Activated naive CD4-positive, alpha-beta T cell treated with anti-CD3 and anti-CD28 coated beads for 36 hours (primary cell): ENCODE measurements at regions not wholly inside any gene's neighbourhood (a gene's known extent, or its start where the extent isn't known, plus 50 kb on each side); places are given as distances from the start of the nearest gene placed in this dataset.

Experiments
- CTCF ChIA-PET: fragments of 350-600 bp; sonication (Branson Sonifier 250); formaldehyde crosslinking; loops from one replicate; lab custom pipeline; 2021; ENCODE audit warnings: antibody characterized with exemption; lab: Charles Lee
- DNase-seq: peaks from one replicate; pipeline ENCODE4 v3.0.0-alpha.2; 2020
- H3K27ac Mint-ChIP-seq: one replicate; pipeline ENCODE4 v1.8.0; 2021; ENCODE audit warnings: mild to moderate bottlenecking, mixed read lengths
- H3K27me3 Mint-ChIP-seq: one replicate; pipeline ENCODE4 v1.8.0; 2021; ENCODE audit warnings: low read depth, mixed read lengths
- H3K36me3 Mint-ChIP-seq: one replicate; pipeline ENCODE4 v1.8.0; 2021; ENCODE audit warnings: low read depth, mixed read lengths
- H3K4me1 Mint-ChIP-seq: one replicate; pipeline ENCODE4 v1.8.0; 2021; ENCODE audit warnings: low read depth, mixed read lengths
- H3K4me3 Mint-ChIP-seq: one replicate; pipeline ENCODE4 v1.8.0; 2021; ENCODE audit warnings: mild to moderate bottlenecking, moderate library complexity, mixed read lengths
- H3K9me3 Mint-ChIP-seq: one replicate; pipeline ENCODE4 v1.8.0; 2021; ENCODE audit warnings: mixed read lengths
- intact Hi-C: fragments of 100-400 bp; cut with micrococcal nuclease; formaldehyde crosslinking; loops from one replicate; pipeline ENCODE4 v1.15.1; 2023

DNA sequence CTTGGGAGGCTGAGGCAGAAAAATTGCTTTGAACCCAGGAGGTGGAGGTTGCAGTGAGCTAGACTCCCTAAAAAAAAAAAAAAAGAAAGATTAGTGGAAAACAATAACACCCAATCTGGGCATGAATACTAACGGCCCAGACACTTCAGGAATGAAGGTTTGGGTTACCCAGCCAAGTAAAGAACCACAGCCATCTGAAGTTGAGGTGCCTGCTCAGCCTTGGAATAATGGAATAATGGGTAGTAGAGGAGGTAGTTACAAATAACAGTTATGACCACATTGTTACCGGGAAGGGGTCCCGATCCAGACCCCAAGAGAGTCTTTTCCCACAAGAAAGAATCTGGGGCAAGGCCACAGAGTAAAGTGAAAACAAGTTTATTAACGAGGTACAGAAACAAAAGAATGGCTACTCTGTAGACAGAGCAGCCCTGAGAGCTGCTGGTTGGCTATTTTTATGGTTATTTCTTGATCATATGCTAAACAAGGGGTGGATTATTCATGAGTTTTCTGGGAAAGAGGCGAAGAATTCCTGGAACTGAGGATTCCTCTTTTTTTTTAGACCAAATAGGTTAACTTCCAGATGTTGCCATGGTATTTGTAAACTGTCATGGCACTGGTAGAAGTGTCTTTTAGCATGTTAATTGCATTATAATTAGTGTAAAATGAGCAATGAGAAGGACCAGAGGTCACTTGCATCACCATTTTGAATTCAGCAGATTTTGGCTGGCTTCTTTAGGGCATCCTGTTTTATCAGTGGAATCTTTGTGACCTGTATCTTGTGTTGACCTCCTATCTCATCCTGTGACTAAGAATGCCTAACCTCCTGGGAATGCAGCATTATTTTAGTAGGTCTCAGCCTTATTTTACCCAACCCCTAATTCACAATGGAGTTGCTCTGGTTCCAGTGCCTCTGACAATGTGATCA is 96.2 kb upstream of the HAAO start:
- DNase-seq, result no peak
- Mint-ChIP-seq H3K4me3 (no peak overlapping the region), H3K27me3 (peaks cover 3% of the 10 kb centered on the region), H3K36me3 (no peaks in the 10 kb centered on the region), H3K4me1 (no peaks in the 10 kb centered on the region), H3K9me3 (peaks cover 3% of the 10 kb centered on the region), H3K27ac (no peak overlapping the region)
- CTCF ChIA-PET, result interaction anchor here (0.6 kb wide), 1 partner anchor 452 kb away, joined by 3 read pairs; no protein-coding TSS in a partner anchor
- intact Hi-C loops, result no loop called here

DNA sequence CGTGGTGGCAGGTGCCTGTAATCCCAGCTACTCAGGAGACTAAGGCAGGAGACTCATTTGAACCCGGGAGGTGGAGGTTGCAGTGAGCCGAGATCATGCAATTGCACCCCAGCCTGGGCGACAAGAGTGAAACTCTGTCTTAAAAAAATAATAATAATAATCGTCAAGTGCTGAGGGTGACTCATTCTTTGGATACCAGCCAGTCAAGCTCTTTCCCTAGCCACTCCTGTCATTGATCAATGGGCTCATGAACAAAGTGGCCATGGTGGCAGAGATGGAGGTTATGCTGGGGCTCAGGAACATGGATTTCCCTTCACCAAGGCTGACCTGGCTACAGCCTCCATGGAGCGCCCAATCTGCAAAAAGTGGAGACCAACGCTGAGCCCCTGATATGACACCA is 94.5 kb upstream of the HAAO start:
- no peak overlapping the region for H3K27ac Mint-ChIP-seq
- H3K9me3 Mint-ChIP-seq, result peaks cover 3% of the 10 kb centered on the region
- intact Hi-C loops, result no loop called here
- no peak for DNase-seq
- no peak overlapping the region for H3K4me3 Mint-ChIP-seq
- CTCF ChIA-PET, result no interaction called here
- H3K36me3 Mint-ChIP-seq, result no peaks in the 10 kb centered on the region
- peaks cover 3% of the 10 kb centered on the region for H3K27me3 Mint-ChIP-seq
- H3K4me1 Mint-ChIP-seq, result peaks cover 4% of the 10 kb centered on the region

DNA sequence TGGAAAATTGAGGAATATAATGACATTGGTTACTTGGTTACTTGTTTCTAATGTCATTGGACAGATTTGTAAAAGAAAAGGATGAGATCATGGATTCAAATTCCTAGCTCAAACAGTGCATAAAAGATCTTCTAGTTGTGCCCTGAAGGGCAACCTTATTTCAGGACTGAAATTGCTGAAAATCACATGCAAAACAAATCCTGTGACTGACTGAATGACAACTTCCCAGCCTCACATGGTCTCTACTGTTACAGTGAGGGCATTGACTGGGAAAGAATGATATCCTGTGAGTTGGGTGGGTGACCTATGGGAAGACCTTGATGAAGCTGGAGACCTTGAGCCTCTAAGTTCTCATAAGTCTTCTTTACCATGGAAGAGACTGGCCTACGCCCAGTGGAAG is 90.4 kb upstream of the HAAO start:
- H3K36me3 Mint-ChIP-seq, result no peaks in the 10 kb centered on the region
- DNase-seq, result no peak
- no peak overlapping the region for H3K4me3 Mint-ChIP-seq
- no peak overlapping the region for H3K27ac Mint-ChIP-seq
- no peaks in the 10 kb centered on the region for H3K27me3 Mint-ChIP-seq
- peaks cover 29% of the 10 kb centered on the region for H3K4me1 Mint-ChIP-seq
- H3K9me3 Mint-ChIP-seq, result no peaks in the 10 kb centered on the region
- intact Hi-C loops, result no loop called here
- CTCF ChIA-PET, result no interaction called here

DNA sequence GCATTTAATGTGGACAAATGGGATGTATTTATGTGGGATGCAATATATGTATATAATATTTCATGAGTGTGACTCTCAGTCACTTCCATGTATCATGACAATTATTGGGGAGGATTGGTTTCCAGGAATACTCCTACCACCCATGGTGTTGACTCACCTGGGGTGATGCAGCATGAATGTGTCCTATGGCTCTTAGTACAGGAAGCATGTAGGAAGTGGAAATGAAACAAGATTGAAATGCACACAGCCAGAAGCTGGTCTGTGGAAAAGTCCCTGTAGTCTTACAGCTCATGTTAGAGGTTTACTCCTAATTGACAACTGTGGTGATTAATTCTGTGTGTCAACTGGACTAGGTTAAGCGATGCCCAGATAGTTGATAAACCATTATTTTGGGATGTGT is 89.3 kb upstream of the HAAO start:
- no peak overlapping the region for H3K4me3 Mint-ChIP-seq
- H3K27ac Mint-ChIP-seq, result no peak overlapping the region
- H3K27me3 Mint-ChIP-seq, result no peaks in the 10 kb centered on the region
- H3K9me3 Mint-ChIP-seq, result no peaks in the 10 kb centered on the region
- CTCF ChIA-PET, result interaction anchor here (0.7 kb wide), 1 partner anchor 23 kb away, joined by 4 read pairs; no protein-coding TSS in a partner anchor
- intact Hi-C loops, result no loop called here
- H3K36me3 Mint-ChIP-seq, result no peaks in the 10 kb centered on the region
- H3K4me1 Mint-ChIP-seq, result peaks cover 29% of the 10 kb centered on the region
- peak; percentile 34 for DNase-seq

DNA sequence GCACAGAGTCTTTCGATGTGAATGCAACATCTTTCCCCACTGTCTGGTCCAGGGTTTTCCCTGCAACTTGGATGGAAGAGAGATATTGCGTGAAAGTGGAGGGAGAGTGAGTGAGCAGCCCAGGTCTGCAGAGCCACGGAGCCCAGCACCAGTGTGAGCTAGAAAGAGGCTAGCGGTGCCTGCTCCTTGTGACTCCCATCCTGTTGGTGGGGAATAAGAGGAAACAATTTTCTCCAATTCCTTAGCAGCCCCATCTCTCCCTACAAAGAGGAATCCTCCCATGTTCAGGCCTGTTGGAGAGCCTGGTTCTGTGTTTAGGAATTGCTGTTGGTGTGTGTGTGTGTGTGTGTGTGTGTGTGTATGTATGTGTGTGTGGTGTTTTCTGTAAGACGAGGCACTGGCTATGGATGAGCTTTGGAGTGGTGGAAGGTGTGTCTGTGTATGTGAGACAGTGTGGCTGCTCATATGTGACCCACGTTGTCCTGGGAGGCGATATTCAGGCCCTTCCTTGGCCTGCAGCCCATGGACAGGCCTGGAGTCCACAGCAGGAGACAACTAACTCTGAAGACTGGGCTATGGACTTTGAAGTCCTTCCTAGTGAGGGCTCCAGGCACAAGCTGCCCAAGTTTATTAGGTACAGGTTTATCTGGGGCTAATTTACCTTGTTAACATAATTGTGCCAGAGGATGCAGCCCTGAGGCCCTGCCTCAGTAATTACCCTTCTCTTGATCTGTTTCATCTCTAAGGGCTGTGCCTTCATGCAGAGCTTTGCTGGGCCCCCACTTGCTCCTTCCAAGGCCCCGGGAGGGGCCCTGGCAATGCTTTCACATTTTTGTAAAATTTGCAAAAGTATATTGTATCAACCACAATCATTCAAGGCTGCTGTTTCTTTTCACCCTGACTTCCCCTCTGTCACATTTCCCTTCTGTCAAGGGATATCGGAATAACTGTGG is 88.6 kb upstream of the HAAO start:
- no peak overlapping the region for H3K4me3 Mint-ChIP-seq
- intact Hi-C loops, result no loop called here
- no peak overlapping the region for H3K27ac Mint-ChIP-seq
- H3K36me3 Mint-ChIP-seq, result no peaks in the 10 kb centered on the region
- H3K4me1 Mint-ChIP-seq, result peaks cover 29% of the 10 kb centered on the region
- H3K27me3 Mint-ChIP-seq, result no peaks in the 10 kb centered on the region
- no peaks in the 10 kb centered on the region for H3K9me3 Mint-ChIP-seq
- DNase-seq, result no peak
- CTCF ChIA-PET, result interaction anchor here (0.7 to 1.5 kb wide), 6 partner anchors 15 to 347 kb away, joined by 3 to 5 read pairs (median 4); no protein-coding TSS in a partner anchor

DNA sequence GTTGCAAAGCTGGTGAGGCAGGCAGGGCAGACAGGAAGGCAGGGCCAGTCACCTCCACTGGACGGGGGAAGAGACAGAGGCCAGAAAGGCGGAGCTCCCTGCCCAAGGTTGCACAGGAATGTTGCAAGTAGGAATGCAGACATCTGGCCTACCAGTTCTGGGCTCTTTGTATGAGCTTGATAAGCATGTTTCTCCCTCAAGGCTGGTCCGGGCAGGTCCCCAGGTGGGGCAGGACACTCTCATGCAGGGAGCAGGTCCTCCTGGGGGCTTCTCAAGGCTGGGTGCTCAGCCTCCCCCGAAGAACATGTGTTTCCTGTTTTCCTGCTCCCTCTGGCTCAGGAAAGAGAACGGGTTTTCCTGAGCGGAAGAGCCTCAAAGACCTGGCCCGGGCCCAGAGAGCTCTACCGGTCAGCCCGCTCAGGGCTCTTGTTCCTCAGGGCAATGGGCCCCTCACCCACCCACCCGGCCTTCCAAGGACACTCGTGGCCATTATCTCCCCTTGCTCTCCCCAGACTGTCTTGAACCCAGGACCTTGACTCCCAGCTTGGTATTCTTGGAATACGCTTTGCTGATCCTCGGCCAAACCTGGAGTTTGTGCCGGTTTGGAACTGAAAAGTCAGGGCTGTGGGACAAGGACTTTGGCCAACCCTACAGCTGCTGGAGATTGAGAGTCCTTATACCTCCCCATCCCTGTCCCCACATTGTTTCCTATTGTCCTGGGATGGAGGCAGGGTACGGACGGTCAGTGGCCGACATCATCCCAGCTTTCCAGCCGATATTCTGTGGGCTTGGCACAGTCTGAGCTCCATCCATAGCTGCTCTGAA is 87.7 kb upstream of the HAAO start:
- H3K27me3 Mint-ChIP-seq, result no peaks in the 10 kb centered on the region
- H3K4me1 Mint-ChIP-seq, result peaks cover 29% of the 10 kb centered on the region
- CTCF ChIA-PET, result interaction anchor here (0.7 to 1.5 kb wide), 5 partner anchors 15 to 348 kb away, joined by 3 to 5 read pairs (median 4); no protein-coding TSS in a partner anchor
- no peaks in the 10 kb centered on the region for H3K36me3 Mint-ChIP-seq
- DNase-seq, result no peak
- H3K4me3 Mint-ChIP-seq, result no peak overlapping the region
- intact Hi-C loops, result no loop called here
- no peaks in the 10 kb centered on the region for H3K9me3 Mint-ChIP-seq
- H3K27ac Mint-ChIP-seq, result no peak overlapping the region

DNA sequence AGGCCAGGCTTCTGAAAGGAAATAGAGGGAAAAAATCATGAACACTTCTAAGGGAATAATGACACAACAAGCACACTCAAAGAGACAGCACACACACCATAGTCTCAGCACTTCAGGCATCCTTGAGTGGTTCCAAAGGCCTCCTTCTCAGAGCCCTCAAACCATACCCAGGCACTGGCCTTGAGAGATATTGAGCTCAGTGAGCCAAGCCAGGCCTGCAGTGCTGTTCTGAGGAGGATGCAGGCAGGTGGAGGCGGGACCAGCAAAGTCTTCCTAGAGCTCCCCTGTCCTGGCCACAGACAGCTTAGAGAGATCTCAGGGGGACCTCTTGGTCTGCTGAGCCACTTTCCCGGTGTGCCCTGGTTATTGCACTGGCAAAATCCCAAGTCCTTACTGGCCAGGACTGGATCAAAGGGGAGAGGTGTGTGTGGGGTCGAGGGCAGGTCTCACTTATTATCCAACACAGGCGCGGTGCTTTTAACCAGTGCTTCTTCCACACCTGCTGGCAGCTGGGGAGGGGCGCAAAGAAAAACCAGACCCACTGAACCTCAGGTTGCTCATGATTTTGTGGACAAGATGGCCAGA is 86.8 kb upstream of the HAAO start:
- intact Hi-C loops, result no loop called here

DNA sequence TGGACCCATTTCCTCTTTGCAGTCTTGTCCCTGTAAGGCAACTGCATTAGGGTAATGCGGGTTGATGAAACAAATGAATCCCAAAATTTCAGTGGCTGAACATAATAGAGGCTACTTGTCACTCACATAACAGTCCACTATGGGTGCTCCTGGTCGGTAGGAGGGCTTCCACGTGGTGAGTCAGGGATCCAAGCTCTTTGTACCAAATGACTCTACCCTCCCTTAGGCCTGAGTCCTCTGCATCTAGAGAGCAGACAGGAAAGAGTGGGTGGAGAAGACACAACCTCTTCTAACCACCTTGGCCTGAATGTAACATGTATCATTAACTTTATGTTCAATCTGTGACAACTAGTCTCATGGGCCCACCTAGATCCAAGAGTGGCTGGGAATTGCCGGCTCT is 86.2 kb upstream of the HAAO start:
- Mint-ChIP-seq H3K4me1 (peaks cover 29% of the 10 kb centered on the region), H3K36me3 (no peaks in the 10 kb centered on the region), H3K27me3 (no peaks in the 10 kb centered on the region), H3K9me3 (no peaks in the 10 kb centered on the region), H3K4me3 (no peak overlapping the region), H3K27ac (no peak overlapping the region)
- intact Hi-C loops, result loop anchor here (1.0 kb wide), 1 partner anchor 18 kb away; no protein-coding TSS in a partner anchor
- CTCF ChIA-PET, result no interaction called here
- peak; percentile 45 for DNase-seq

More for the DNA sequence above, 86.8 kb upstream of the HAAO start:
- Mint-ChIP-seq H3K27ac (no peak overlapping the region), H3K4me3 (no peak overlapping the region), H3K27me3 (no peaks in the 10 kb centered on the region), H3K36me3 (no peaks in the 10 kb centered on the region), H3K9me3 (no peaks in the 10 kb centered on the region), H3K4me1 (peaks cover 29% of the 10 kb centered on the region)
- CTCF ChIA-PET, result interaction anchor here (1.5 kb wide), 1 partner anchor 21 kb away, joined by 4 read pairs; no protein-coding TSS in a partner anchor
- DNase-seq, result no peak

DNA sequence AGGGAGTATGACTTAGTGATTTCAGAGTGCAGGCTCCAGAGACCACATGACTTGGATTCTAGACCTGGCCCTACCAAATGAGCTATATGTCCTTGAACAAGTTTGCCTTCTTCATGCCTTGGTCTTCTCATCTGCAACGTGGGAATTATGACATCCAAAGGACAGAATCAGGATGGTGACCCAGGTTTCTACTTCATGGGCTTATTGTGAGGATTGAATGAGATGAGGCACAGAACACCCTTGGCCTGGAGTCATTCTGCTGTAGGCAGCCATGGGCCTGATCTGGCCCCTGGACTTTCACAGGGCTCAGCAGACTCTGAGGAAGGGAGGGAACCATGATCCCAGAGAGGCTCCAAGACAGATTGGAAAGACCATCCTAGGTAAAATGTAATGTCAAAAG is 85.6 kb upstream of the HAAO start:
- no peaks in the 10 kb centered on the region for H3K9me3 Mint-ChIP-seq
- no peaks in the 10 kb centered on the region for H3K27me3 Mint-ChIP-seq
- no peak overlapping the region for H3K27ac Mint-ChIP-seq
- no peak for DNase-seq
- H3K36me3 Mint-ChIP-seq, result no peaks in the 10 kb centered on the region
- H3K4me1 Mint-ChIP-seq, result peaks cover 29% of the 10 kb centered on the region
- no peak overlapping the region for H3K4me3 Mint-ChIP-seq
- intact Hi-C loops, result loop anchor here (1.0 kb wide), 1 partner anchor 18 kb away; no protein-coding TSS in a partner anchor
- CTCF ChIA-PET, result interaction anchor here (0.6 kb wide), 1 partner anchor 25 kb away, joined by 5 read pairs; no protein-coding TSS in a partner anchor

DNA sequence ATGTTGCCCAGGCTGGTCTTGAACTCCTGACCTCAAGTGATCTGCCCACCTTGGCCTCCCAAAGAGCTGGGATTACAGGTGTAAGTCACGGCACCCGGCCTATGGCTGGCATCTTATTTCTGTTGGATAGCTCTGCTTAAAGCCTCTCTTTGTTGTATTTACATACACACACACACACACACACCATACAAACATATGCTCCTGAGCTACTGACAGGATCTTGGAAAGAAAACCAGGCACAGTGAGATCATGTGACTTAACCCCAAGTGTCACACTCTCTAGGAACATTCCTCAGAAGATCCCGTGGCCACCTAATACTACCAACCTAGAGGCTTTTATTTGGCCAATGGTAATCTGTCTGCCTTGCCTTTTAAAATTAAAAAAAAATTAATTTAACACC is 85.1 kb upstream of the HAAO start:
- no peaks in the 10 kb centered on the region for H3K27me3 Mint-ChIP-seq
- peaks cover 29% of the 10 kb centered on the region for H3K4me1 Mint-ChIP-seq
- H3K4me3 Mint-ChIP-seq, result no peak overlapping the region
- H3K27ac Mint-ChIP-seq, result no peak overlapping the region
- H3K9me3 Mint-ChIP-seq, result no peaks in the 10 kb centered on the region
- intact Hi-C loops, result no loop called here
- H3K36me3 Mint-ChIP-seq, result no peaks in the 10 kb centered on the region
- CTCF ChIA-PET, result interaction anchor here (0.6 to 1.0 kb wide), 3 partner anchors 15 to 25 kb away, joined by 3 to 5 read pairs (median 3); no protein-coding TSS in a partner anchor
- no peak for DNase-seq

DNA sequence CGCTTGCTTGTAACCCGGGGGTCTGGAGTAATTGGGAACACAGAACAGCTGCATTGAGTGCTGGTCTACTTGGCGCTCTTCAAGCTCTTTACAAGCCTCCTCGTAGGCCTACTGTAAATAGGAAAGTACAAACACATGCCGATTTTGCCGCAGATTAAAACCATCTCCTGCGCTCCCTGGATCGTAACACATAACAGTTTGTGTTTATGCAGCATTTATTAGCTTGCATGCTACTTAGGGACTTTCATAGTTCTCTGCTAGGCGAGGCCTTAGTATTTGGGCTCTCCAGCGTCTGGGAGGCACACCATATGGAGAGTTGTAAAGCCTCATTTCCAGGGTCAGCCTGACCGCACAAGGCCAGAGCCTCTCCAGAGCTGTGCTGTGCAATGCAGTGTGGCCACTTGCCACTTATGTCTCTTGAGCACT is 84.0 kb upstream of the HAAO start:
- Mint-ChIP-seq H3K4me1 (peaks cover 20% of the 10 kb centered on the region), H3K9me3 (no peaks in the 10 kb centered on the region), H3K36me3 (no peaks in the 10 kb centered on the region), H3K27ac (no peak overlapping the region), H3K27me3 (no peaks in the 10 kb centered on the region), H3K4me3 (no peak overlapping the region)
- CTCF ChIA-PET, result interaction anchor here (0.7 kb wide), 1 partner anchor 61 kb away, joined by 4 read pairs; no protein-coding TSS in a partner anchor
- intact Hi-C loops, result no loop called here
- no peak for DNase-seq
